Mesenchymal stem cell (in vitro differentiated cells and primary cell): ENCODE measurements at regions not wholly inside any gene's neighbourhood (a gene's known extent, or its start where the extent isn't known, plus 50 kb on each side); places are given as distances from the start of the nearest gene placed in this dataset.

Source experiments
- DNase-seq: peaks from one replicate; pipeline ENCODE4 v3.0.0-alpha.2; 2013
- H2AFZ ChIP-seq: one replicate; pipeline ENCODE4 v1.6.1; 2013; ENCODE audit warnings: low read depth, mild to moderate bottlenecking, control low read depth, inconsistent platforms, low read length, moderate library complexity
- H2AK5ac ChIP-seq: 2 replicates; pipeline ENCODE4 v1.6.1; 2013; ENCODE audit warnings: low read length, moderate library complexity, mild to moderate bottlenecking, inconsistent platforms; ENCODE audit not compliant: severe bottlenecking
- H2BK120ac ChIP-seq: one replicate; pipeline ENCODE4 v1.6.1; 2013; ENCODE audit warnings: low read depth, mild to moderate bottlenecking, inconsistent platforms, low read length, moderate library complexity
- H2BK12ac ChIP-seq, 2 experiments: one replicate each; pipeline ENCODE4 v1.6.1; 2013; ENCODE audit warnings: inconsistent platforms in 2 of 2, low read length in 2 of 2, mild to moderate bottlenecking in 2 of 2, moderate library complexity in 2 of 2, control low read depth in 1 of 2
- H2BK15ac ChIP-seq: one replicate; pipeline ENCODE4 v1.6.1; 2013; ENCODE audit warnings: mild to moderate bottlenecking, low read depth, inconsistent platforms; ENCODE audit not compliant: poor library complexity, severe bottlenecking
- H2BK5ac ChIP-seq: 2 replicates; pipeline ENCODE4 v1.6.1; 2013; ENCODE audit warnings: low read depth, mild to moderate bottlenecking, low read length, control low read depth, inconsistent platforms; ENCODE audit not compliant: poor library complexity, severe bottlenecking
- H3K14ac ChIP-seq, 2 experiments: one replicate each; pipeline ENCODE4 v1.6.1; 2013; ENCODE audit warnings: inconsistent platforms in 2 of 2, low read length in 2 of 2, control low read depth in 1 of 2, mild to moderate bottlenecking in 1 of 2, moderate library complexity in 1 of 2
- H3K18ac ChIP-seq, 2 experiments: one replicate each; pipeline ENCODE4 v1.6.1; 2013; ENCODE audit warnings: inconsistent platforms in 2 of 2, low read length in 2 of 2, control low read depth in 1 of 2, low read depth in 1 of 2, mild to moderate bottlenecking in 1 of 2
- H3K23ac ChIP-seq, 2 experiments: one replicate each; pipeline ENCODE4 v1.6.1; 2013; ENCODE audit warnings: inconsistent platforms in 2 of 2, low read length in 2 of 2, mild to moderate bottlenecking in 2 of 2, moderate library complexity in 2 of 2, control low read depth in 1 of 2
- H3K27ac ChIP-seq: 2 replicates; pipeline ENCODE4 v1.5.1; 2013; ENCODE audit warnings: mild to moderate bottlenecking, moderate library complexity, low read length, control low read depth, inconsistent platforms; ENCODE audit not compliant: poor library complexity, severe bottlenecking
- H3K27me3 ChIP-seq, 2 experiments: 2 replicates each; pipeline versions ENCODE4 v1.6.1 to v1.7.0; 2013; ENCODE audit warnings: low read length in 2 of 2, mild to moderate bottlenecking in 2 of 2, moderate library complexity in 2 of 2, control low read depth in 1 of 2, inconsistent platforms in 1 of 2; ENCODE audit not compliant: control insufficient read depth in 1 of 2, insufficient read depth in 1 of 2
- H3K36me3 ChIP-seq, 2 experiments: 2 replicates each; pipeline versions ENCODE4 v1.6.1 to v1.7.0; 2013; ENCODE audit warnings: low read length in 2 of 2, control low read depth in 1 of 2, inconsistent platforms in 1 of 2, low read depth in 1 of 2, mild to moderate bottlenecking in 1 of 2; ENCODE audit not compliant: insufficient read depth in 2 of 2, control insufficient read depth in 1 of 2
- H3K4ac ChIP-seq, 2 experiments: one replicate each; pipeline ENCODE4 v1.6.1; 2013; ENCODE audit warnings: inconsistent platforms in 2 of 2, low read length in 2 of 2, mild to moderate bottlenecking in 2 of 2, moderate library complexity in 2 of 2, control low read depth in 1 of 2, low read depth in 1 of 2
- H3K4me1 ChIP-seq: 2 replicates; pipeline ENCODE4 v1.6.1; 2013; ENCODE audit warnings: low read depth, low read length, control low read depth; ENCODE audit not compliant: control insufficient read depth, insufficient read depth
- H3K4me2 ChIP-seq: 2 replicates; pipeline ENCODE4 v1.6.1; 2013; ENCODE audit warnings: low read length, mild to moderate bottlenecking, inconsistent platforms; ENCODE audit not compliant: poor library complexity, severe bottlenecking
- H3K4me3 ChIP-seq, 2 experiments: 2 replicates each; pipeline versions ENCODE4 v1.5.1 to v1.7.0; 2013; ENCODE audit warnings: low read length in 2 of 2, mild to moderate bottlenecking in 2 of 2, control low read depth in 1 of 2, low read depth in 1 of 2; ENCODE audit not compliant: insufficient read depth in 1 of 2
- H3K79me1 ChIP-seq: replicated peaks from 2 replicates; pipeline ENCODE4 v1.6.1; 2013; ENCODE audit warnings: mild to moderate bottlenecking, control low read depth, low read length, inconsistent platforms; ENCODE audit not compliant: poor library complexity, severe bottlenecking
- H3K9ac ChIP-seq: 2 replicates; pipeline ENCODE4 v1.7.0; 2013; ENCODE audit warnings: mild to moderate bottlenecking, low read length, moderate library complexity
- H3K9me3 ChIP-seq: 2 replicates; pipeline ENCODE4 v1.7.0; 2013; ENCODE audit warnings: mild to moderate bottlenecking, low read length; ENCODE audit not compliant: control insufficient read depth
- H4K8ac ChIP-seq: one replicate; pipeline ENCODE4 v1.6.1; 2013; ENCODE audit warnings: inconsistent platforms, mild to moderate bottlenecking, low read length, moderate library complexity
- H4K91ac ChIP-seq: one replicate; pipeline ENCODE4 v1.6.1; 2013; ENCODE audit warnings: mild to moderate bottlenecking, low read length, inconsistent platforms
- WGBS: methylation state at CpG from one replicate; pipeline ENCODE4 v1.1.7; 2013; ENCODE audit warnings: mixed read lengths; 5-methylcytosine and 5-hydroxymethylcytosine counted together

DNA sequence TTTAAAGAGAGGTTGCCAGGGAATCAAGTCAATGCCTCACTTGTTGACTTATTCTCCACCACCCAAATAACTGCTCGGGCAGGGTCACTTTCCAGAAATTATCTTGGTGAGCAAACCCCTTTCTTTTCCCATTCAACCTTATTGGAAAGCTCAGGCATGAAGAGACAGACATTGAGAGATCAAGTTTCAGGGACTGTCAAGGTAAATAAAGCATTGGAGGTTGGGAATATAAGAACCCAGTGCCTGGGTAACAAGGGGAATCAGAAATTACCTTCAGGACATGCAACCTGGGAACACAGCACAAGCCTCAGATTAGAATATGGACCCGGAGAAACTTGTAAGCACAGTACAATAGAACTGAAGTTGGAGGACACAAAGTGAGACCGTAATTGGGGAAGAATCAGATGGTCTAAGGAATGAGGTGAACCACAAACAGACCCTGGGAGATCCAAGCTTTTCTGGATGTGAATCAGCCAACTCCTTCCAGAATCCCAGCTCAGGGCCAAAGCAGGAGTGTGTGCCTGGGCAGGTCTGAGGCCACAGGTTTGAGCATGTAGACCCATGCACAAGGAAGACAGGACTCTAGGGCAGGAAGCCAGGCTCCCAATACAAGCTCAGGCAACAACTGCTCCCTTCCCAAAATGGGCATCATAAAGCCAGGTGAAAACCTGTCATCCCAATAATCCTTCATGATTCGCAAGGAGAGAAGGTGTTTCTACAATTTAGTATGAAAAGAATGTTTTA, 512.8 kb downstream of the MAFB start:
- DNase-seq, result no peak
- no peaks in the 10 kb centered on the region for H3K27me3 ChIP-seq

GRCh38 chr20:40175296-40175695, 513.7 kb downstream of the MAFB start:
- no peak overlapping the region for H3K4ac ChIP-seq
- H3K4me2 ChIP-seq, result no peak overlapping the region
- H2AK5ac ChIP-seq, result no peak overlapping the region
- no peak overlapping the region for H2BK120ac ChIP-seq
- H2AFZ ChIP-seq, result no peak overlapping the region
- no peak overlapping the region for H4K8ac ChIP-seq
- H3K36me3 ChIP-seq, result no peaks in the 10 kb centered on the region
- H3K27ac ChIP-seq, result no peak overlapping the region
- no peak overlapping the region for H4K91ac ChIP-seq
- H3K9me3 ChIP-seq, result no peaks in the 10 kb centered on the region
- H3K4me1 ChIP-seq, result no peaks in the 10 kb centered on the region
- H3K18ac ChIP-seq, result no peak overlapping the region
- no peak overlapping the region for H3K23ac ChIP-seq
- H3K9ac ChIP-seq, result no peak overlapping the region
- H3K14ac ChIP-seq, result no peak overlapping the region
- H2BK15ac ChIP-seq, result no peak overlapping the region
- no peaks in the 10 kb centered on the region for H3K27me3 ChIP-seq
- no peak for DNase-seq
- H3K4me3 ChIP-seq, result no peak overlapping the region
- H2BK5ac ChIP-seq, result no peak overlapping the region
- no peak overlapping the region for H2BK12ac ChIP-seq
- WGBS, result 60% methylated on average over 1 of the region's 1 CpG
- H3K79me1 ChIP-seq, result no peaks in the 10 kb centered on the region

More for the DNA sequence above, 512.8 kb downstream of the MAFB start:
- H2BK12ac ChIP-seq, result no peak overlapping the region
- no peak overlapping the region for H3K23ac ChIP-seq
- no peaks in the 10 kb centered on the region for H3K36me3 ChIP-seq
- no peak overlapping the region for H4K91ac ChIP-seq
- no peak overlapping the region for H3K27ac ChIP-seq
- H3K14ac ChIP-seq, result no peak overlapping the region
- no peak overlapping the region for H3K9ac ChIP-seq
- no peak overlapping the region for H2AFZ ChIP-seq
- H2AK5ac ChIP-seq, result no peak overlapping the region
- no peak overlapping the region for H3K4me3 ChIP-seq
- H3K18ac ChIP-seq, result no peak overlapping the region
- H2BK120ac ChIP-seq, result no peak overlapping the region
- no peaks in the 10 kb centered on the region for H3K4me1 ChIP-seq
- H2BK15ac ChIP-seq, result no peak overlapping the region
- no peaks in the 10 kb centered on the region for H3K9me3 ChIP-seq
- no peak overlapping the region for H2BK5ac ChIP-seq
- H3K4me2 ChIP-seq, result no peak overlapping the region
- H3K4ac ChIP-seq, result no peak overlapping the region
- H4K8ac ChIP-seq, result no peak overlapping the region
- 84% methylated on average over 2 of the region's 4 CpGs for WGBS
- no peaks in the 10 kb centered on the region for H3K79me1 ChIP-seq

- no peak overlapping the region for H3K27ac ChIP-seq
- H3K4ac ChIP-seq, result no peak overlapping the region
- no peak overlapping the region for H2AFZ ChIP-seq
- no peak overlapping the region for H4K91ac ChIP-seq
- no peak overlapping the region for H2BK12ac ChIP-seq
- no peaks in the 10 kb centered on the region for H3K27me3 ChIP-seq
- H3K36me3 ChIP-seq, result no peaks in the 10 kb centered on the region
- no peak overlapping the region for H2BK5ac ChIP-seq
- H3K23ac ChIP-seq, result no peak overlapping the region
- 38% methylated on average over 5 of the region's 5 CpGs for WGBS
- H3K9me3 ChIP-seq, result no peaks in the 10 kb centered on the region
- no peak overlapping the region for H3K18ac ChIP-seq
- no peak overlapping the region for H2AK5ac ChIP-seq
- DNase-seq, result no peak
- no peak overlapping the region for H3K4me2 ChIP-seq
- H2BK15ac ChIP-seq, result no peak overlapping the region
- no peaks in the 10 kb centered on the region for H3K79me1 ChIP-seq
- no peak overlapping the region for H3K4me3 ChIP-seq
- H3K9ac ChIP-seq, result no peak overlapping the region
- no peak overlapping the region for H4K8ac ChIP-seq
- H3K14ac ChIP-seq, result no peak overlapping the region
- H3K4me1 ChIP-seq, result no peaks in the 10 kb centered on the region
- H2BK120ac ChIP-seq, result no peak overlapping the region
Observed at GRCh38 chr20:40173872-40174271, 515.2 kb downstream of the MAFB start.

DNA sequence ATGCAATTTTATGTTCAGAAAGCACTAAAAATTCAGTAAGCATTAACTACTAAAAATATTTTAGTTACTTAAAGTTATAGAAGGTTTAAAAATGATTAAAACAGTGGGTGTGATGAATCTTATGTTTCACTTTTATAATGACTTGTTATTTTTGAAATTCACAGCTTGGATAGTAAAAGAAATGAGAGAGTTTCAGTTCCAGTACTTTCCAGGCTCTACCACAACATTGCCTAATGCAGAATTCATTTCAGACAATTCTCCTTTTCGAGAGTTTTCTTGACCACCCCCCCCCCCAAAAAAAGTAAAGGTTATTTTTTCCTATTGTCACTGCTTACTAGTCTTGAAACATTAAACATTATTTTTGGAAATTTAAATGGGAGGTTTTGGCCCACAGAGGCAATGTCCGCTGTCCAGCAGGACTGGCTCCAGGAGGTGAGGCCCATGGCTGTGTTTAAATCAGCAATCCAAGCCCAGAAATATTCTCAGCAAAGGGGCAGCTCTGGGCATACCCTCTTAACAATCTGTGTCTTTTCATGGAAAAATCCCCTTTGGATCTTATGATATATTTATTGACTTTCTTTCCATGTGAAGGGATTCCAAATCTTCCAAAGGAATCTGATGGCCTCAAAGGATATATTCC, 519.9 kb downstream of the MAFB start:
- Histone ChIP-seq H3K9me3 (no peaks in the 10 kb centered on the region), H3K27ac (no peak overlapping the region), H2BK12ac (no peak overlapping the region), H3K27me3 (no peaks in the 10 kb centered on the region), H3K4me2 (no peak overlapping the region), H3K4ac (no peak overlapping the region), H3K79me1 (no peaks in the 10 kb centered on the region), H3K23ac (no peak overlapping the region), H3K4me3 (no peak overlapping the region), H2AK5ac (no peak overlapping the region), H3K4me1 (no peaks in the 10 kb centered on the region), H2BK120ac (no peak overlapping the region), H3K9ac (no peak overlapping the region), H2BK5ac (no peak overlapping the region), H3K18ac (no peak overlapping the region), H3K36me3 (no peaks in the 10 kb centered on the region), H4K8ac (no peak overlapping the region), H3K14ac (no peak overlapping the region), H4K91ac (no peak overlapping the region), H2BK15ac (no peak overlapping the region), H2AFZ (no peak overlapping the region)
- WGBS, result 61% methylated on average over 2 of the region's 2 CpGs
- DNase-seq, result no peak
